ENCODE measurements at regions not wholly inside any gene's neighbourhood (a gene's known extent, or its start where the extent isn't known, plus 50 kb on each side); places are given as distances from the start of the nearest gene placed in this dataset.

DNA sequence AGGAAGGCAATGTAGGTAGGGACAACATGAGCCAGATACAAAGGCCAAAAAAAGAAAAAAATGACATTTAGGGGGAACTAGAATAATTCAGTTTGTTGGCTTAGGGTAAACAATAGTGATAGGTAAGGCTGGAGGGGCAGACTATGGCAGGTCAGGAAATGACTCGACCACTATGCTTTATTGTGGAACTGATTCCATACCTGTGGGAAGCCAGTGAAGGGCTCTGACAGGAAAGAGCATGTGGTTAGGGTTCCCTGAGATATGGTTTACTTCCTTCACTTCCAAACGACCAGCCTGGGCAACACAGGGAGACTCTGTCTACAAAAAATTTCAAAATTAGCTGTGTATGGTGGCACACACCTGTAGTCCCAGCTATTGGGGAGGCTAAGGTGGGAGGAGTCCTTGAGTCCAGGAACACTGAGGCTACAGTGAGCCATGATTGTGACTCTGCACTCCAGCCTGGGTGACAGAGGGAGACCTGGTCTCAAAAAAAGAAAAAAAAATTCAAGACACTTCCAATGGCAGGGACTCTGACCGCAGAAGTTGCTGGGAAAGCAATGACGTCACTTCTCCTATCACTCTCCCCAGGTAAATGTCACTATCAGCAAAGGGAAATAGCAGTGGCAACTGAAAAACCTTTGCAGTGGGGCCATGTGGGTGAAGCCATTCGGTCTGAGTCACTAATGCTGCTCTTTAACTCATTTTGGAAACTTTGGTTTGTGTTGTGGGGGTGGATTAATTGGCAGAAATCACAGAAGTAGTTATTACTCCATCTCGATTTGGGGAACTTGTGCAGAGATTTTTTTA is 192.8 kb upstream of the TSC22D1 start:
- TF ChIP-seq, protein P1, sequence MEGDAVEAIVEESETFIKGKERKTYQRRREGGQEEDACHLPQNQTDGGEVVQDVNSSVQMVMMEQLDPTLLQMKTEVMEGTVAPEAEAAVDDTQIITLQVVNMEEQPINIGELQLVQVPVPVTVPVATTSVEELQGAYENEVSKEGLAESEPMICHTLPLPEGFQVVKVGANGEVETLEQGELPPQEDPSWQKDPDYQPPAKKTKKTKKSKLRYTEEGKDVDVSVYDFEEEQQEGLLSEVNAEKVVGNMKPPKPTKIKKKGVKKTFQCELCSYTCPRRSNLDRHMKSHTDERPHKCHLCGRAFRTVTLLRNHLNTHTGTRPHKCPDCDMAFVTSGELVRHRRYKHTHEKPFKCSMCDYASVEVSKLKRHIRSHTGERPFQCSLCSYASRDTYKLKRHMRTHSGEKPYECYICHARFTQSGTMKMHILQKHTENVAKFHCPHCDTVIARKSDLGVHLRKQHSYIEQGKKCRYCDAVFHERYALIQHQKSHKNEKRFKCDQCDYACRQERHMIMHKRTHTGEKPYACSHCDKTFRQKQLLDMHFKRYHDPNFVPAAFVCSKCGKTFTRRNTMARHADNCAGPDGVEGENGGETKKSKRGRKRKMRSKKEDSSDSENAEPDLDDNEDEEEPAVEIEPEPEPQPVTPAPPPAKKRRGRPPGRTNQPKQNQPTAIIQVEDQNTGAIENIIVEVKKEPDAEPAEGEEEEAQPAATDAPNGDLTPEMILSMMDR (CRISPR knock-in tag; IDR thresholded peaks at IDR 0.05), result no peak
- TF ChIP-seq ZNF143 (CRISPR knock-in tag; IDR thresholded peaks at IDR 0.05) (no peak), ELF4 (CRISPR knock-in tag; IDR thresholded peaks at IDR 0.05; ENCODE audit: borderline replicate concordance) (no peak), ZNF816 (CRISPR knock-in tag; IDR thresholded peaks at IDR 0.05; ENCODE audit: borderline replicate concordance) (no peak), REPIN1 (CRISPR knock-in tag; IDR thresholded peaks at IDR 0.05; ENCODE audit: borderline replicate concordance, low read depth) (no peak), YY1 (IDR thresholded peaks at IDR 0.05; ENCODE audit: insufficient read depth, insufficient replicate concordance, low read depth, low read length) (no peak)
- TF ChIP-seq, protein P2, sequence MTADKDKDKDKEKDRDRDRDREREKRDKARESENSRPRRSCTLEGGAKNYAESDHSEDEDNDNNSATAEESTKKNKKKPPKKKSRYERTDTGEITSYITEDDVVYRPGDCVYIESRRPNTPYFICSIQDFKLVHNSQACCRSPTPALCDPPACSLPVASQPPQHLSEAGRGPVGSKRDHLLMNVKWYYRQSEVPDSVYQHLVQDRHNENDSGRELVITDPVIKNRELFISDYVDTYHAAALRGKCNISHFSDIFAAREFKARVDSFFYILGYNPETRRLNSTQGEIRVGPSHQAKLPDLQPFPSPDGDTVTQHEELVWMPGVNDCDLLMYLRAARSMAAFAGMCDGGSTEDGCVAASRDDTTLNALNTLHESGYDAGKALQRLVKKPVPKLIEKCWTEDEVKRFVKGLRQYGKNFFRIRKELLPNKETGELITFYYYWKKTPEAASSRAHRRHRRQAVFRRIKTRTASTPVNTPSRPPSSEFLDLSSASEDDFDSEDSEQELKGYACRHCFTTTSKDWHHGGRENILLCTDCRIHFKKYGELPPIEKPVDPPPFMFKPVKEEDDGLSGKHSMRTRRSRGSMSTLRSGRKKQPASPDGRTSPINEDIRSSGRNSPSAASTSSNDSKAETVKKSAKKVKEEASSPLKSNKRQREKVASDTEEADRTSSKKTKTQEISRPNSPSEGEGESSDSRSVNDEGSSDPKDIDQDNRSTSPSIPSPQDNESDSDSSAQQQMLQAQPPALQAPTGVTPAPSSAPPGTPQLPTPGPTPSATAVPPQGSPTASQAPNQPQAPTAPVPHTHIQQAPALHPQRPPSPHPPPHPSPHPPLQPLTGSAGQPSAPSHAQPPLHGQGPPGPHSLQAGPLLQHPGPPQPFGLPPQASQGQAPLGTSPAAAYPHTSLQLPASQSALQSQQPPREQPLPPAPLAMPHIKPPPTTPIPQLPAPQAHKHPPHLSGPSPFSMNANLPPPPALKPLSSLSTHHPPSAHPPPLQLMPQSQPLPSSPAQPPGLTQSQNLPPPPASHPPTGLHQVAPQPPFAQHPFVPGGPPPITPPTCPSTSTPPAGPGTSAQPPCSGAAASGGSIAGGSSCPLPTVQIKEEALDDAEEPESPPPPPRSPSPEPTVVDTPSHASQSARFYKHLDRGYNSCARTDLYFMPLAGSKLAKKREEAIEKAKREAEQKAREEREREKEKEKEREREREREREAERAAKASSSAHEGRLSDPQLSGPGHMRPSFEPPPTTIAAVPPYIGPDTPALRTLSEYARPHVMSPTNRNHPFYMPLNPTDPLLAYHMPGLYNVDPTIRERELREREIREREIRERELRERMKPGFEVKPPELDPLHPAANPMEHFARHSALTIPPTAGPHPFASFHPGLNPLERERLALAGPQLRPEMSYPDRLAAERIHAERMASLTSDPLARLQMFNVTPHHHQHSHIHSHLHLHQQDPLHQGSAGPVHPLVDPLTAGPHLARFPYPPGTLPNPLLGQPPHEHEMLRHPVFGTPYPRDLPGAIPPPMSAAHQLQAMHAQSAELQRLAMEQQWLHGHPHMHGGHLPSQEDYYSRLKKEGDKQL (CRISPR knock-in tag; IDR thresholded peaks at IDR 0.05; ENCODE audit: low read depth), result no peak
